Tibial nerve (tissue), 4 donors: ENCODE measurements at regions not wholly inside any gene's neighbourhood (a gene's known extent, or its start where the extent isn't known, plus 50 kb on each side); places are given as distances from the start of the nearest gene placed in this dataset.

Experiments used
- EP300 ChIP-seq, 2 donors: sonication (generic); formaldehyde crosslinking; IDR thresholded peaks; one replicate each; pipeline ENCODE4 v1.6.1; 2017; ENCODE audit warnings: antibody characterized with exemption in 2 of 2, mild to moderate bottlenecking in 1 of 2
- POLR2A ChIP-seq, 2 donors: fragments of 450-650 bp; IDR thresholded peaks; one replicate each; pipeline ENCODE4 v1.6.1; 2017; ENCODE audit warnings: antibody characterized with exemption in 2 of 2, mild to moderate bottlenecking in 2 of 2, moderate library complexity in 2 of 2
- TF ChIP-seq, protein P1 (sequence below), 5 experiments: fragments of 200-600 bp in 3 of 5; fragments of 450-650 bp in 2 of 5; sonication (generic) in 3 of 5; IDR thresholded peaks; one replicate each; pipeline ENCODE4 v1.5.1; 2016 to 2019; ENCODE audit warnings: antibody characterized with exemption in 5 of 5, mild to moderate bottlenecking in 3 of 5, moderate library complexity in 2 of 5

GRCh38 chr1:221078260-221078965, 199.2 kb downstream of the HLX start:
- TF ChIP-seq POLR2A (IDR thresholded peaks at IDR 0.05) (no peak), EP300 (IDR thresholded peaks at IDR 0.05) (no peak)
- TF ChIP-seq, protein P1, sequence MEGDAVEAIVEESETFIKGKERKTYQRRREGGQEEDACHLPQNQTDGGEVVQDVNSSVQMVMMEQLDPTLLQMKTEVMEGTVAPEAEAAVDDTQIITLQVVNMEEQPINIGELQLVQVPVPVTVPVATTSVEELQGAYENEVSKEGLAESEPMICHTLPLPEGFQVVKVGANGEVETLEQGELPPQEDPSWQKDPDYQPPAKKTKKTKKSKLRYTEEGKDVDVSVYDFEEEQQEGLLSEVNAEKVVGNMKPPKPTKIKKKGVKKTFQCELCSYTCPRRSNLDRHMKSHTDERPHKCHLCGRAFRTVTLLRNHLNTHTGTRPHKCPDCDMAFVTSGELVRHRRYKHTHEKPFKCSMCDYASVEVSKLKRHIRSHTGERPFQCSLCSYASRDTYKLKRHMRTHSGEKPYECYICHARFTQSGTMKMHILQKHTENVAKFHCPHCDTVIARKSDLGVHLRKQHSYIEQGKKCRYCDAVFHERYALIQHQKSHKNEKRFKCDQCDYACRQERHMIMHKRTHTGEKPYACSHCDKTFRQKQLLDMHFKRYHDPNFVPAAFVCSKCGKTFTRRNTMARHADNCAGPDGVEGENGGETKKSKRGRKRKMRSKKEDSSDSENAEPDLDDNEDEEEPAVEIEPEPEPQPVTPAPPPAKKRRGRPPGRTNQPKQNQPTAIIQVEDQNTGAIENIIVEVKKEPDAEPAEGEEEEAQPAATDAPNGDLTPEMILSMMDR (IDR thresholded peaks at IDR 0.05) = no peak
